HG02973 (cell line): ENCODE measurements at regions not wholly inside any gene's neighbourhood (a gene's known extent, or its start where the extent isn't known, plus 50 kb on each side); places are given as distances from the start of the nearest gene placed in this dataset.
"Not testable (repeated sequence)": the region's sequence is repeated elsewhere in the genome, so short reads cannot be mapped to it uniquely, and the experiment has no call there.

Source experiments
- ATAC-seq: cut with Tn5 transposase; IDR thresholded peaks from one replicate; pipeline ENCODE4 v1.9.1; 2021; ENCODE audit warnings: moderate library complexity; ENCODE audit not compliant: unreplicated experiment

GRCh38 chr1:88490676-88491075 is 193.4 kb upstream of the PKN2 start:
- no peak for ATAC-seq

GRCh38 chr1:88499671-88500070 is 184.4 kb upstream of the PKN2 start:
- ATAC-seq: no peak

GRCh38 chr1:88502886-88503285 is 181.2 kb upstream of the PKN2 start:
- ATAC-seq: no peak

GRCh38 chr1:88503646-88504045 is 180.4 kb upstream of the PKN2 start:
- ATAC-seq: no peak

- ATAC-seq: no peak
Observed at GRCh38 chr1:88504601-88505000, 179.5 kb upstream of the PKN2 start.

- ATAC-seq: no peak
Observed at GRCh38 chr1:88509379-88509778, 174.7 kb upstream of the PKN2 start.

- no peak for ATAC-seq
Observed at GRCh38 chr1:88514544-88515060, 169.5 kb upstream of the PKN2 start.

- not testable (repeated sequence) for ATAC-seq
Observed at GRCh38 chr1:88517499-88517898, 166.6 kb upstream of the PKN2 start.

- ATAC-seq: no peak
Observed at GRCh38 chr1:88519156-88519555, 164.9 kb upstream of the PKN2 start.

- no peak for ATAC-seq
Observed at GRCh38 chr1:88523854-88524528, 160.1 kb upstream of the PKN2 start.

GRCh38 chr1:88526456-88526855 is 157.6 kb upstream of the PKN2 start:
- no peak for ATAC-seq

GRCh38 chr1:88528792-88529191 is 155.3 kb upstream of the PKN2 start:
- ATAC-seq: no peak

- ATAC-seq: no peak
Observed at GRCh38 chr1:88529581-88529980, 154.5 kb upstream of the PKN2 start.

GRCh38 chr1:88530246-88530645 is 153.8 kb upstream of the PKN2 start:
- no peak for ATAC-seq

GRCh38 chr1:88537787-88538186 is 146.3 kb upstream of the PKN2 start:
- ATAC-seq: no peak

GRCh38 chr1:88538222-88538899 is 145.7 kb upstream of the PKN2 start:
- no peak for ATAC-seq

- no peak for ATAC-seq
Observed at GRCh38 chr1:88540255-88540654, 143.8 kb upstream of the PKN2 start.

- ATAC-seq: no peak
Observed at GRCh38 chr1:88541596-88541995, 142.5 kb upstream of the PKN2 start.

GRCh38 chr1:88544195-88544594 is 139.9 kb upstream of the PKN2 start:
- no peak for ATAC-seq

GRCh38 chr1:88549536-88549935 is 134.5 kb upstream of the PKN2 start:
- ATAC-seq: no peak

GRCh38 chr1:88552226-88552625 is 131.8 kb upstream of the PKN2 start:
- ATAC-seq: no peak

GRCh38 chr1:88557014-88557413 is 127.1 kb upstream of the PKN2 start:
- no peak for ATAC-seq

- no peak for ATAC-seq
Observed at GRCh38 chr1:88560621-88561020, 123.5 kb upstream of the PKN2 start.
